Naive B cell (primary cell): ENCODE measurements at regions not wholly inside any gene's neighbourhood (a gene's known extent, or its start where the extent isn't known, plus 50 kb on each side); places are given as distances from the start of the nearest gene placed in this dataset.

Experiments
- ATAC-seq, 2 donors: fragments of 150-1000 bp; cut with Tn5 transposase; 2 replicates each; pipeline ENCODE4 v1.10.0; 2021; ENCODE audit warnings: low read depth in 2 of 2, mild to moderate bottlenecking in 2 of 2, moderate library complexity in 2 of 2
- DNase-seq: peaks from one replicate; pipeline ENCODE4 v3.0.0; 2022
- H3K27ac Mint-ChIP-seq, 6 donors: one replicate each; pipeline ENCODE4 v1.8.0; 2020 to 2022; ENCODE audit warnings: mild to moderate bottlenecking in 6 of 6, mixed read lengths in 6 of 6, moderate library complexity in 5 of 6, inconsistent platforms in 2 of 6
- H3K27me3 Mint-ChIP-seq, 3 donors: one replicate each; pipeline ENCODE4 v1.8.0; 2021 to 2022; ENCODE audit warnings: mixed read lengths in 3 of 3, mild to moderate bottlenecking in 1 of 3
- H3K36me3 Mint-ChIP-seq, 2 donors: one replicate each; pipeline ENCODE4 v1.8.0; 2020 to 2022; ENCODE audit warnings: mixed read lengths in 2 of 2, inconsistent platforms in 1 of 2, mild to moderate bottlenecking in 1 of 2
- H3K4me1 Mint-ChIP-seq, 3 donors: one replicate each; pipeline ENCODE4 v1.8.0; 2020 to 2022; ENCODE audit warnings: mixed read lengths in 3 of 3, inconsistent platforms in 1 of 3, mild to moderate bottlenecking in 1 of 3, moderate library complexity in 1 of 3
- H3K4me3 Mint-ChIP-seq, 8 donors: one replicate each; pipeline ENCODE4 v1.8.0; 2020 to 2022; ENCODE audit warnings: mild to moderate bottlenecking in 8 of 8, mixed read lengths in 8 of 8, moderate library complexity in 8 of 8, inconsistent platforms in 2 of 8
- H3K9me3 Mint-ChIP-seq, 7 donors: one replicate each; pipeline ENCODE4 v1.8.0; 2020 to 2022; ENCODE audit warnings: mixed read lengths in 7 of 7, mild to moderate bottlenecking in 5 of 7, inconsistent platforms in 2 of 7, moderate library complexity in 1 of 7

DNA sequence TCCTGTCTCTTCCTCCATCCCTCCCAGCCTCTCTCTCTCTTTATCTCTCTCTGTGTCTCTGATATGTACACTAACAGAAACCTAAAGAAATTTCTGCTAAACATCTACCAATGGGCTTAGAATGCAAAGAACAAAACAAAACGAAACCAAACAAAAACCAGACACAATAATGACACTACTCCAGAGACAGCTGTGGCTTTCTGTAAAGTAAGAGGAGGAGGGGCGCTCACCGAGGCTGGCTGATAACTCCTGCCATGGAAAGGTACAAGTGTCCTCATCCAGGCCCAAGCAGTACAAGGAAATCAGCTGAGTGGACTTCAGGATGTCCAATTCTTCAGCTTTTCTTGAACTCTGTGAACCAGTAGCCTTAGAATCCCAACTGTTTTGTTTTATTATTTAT, 70.4 kb upstream of the FZD8 start:
- ATAC-seq (no peak), DNase-seq (no peak)
- Mint-ChIP-seq H3K4me3 (no peak overlapping the region), H3K27me3 (peaks cover 8 to 18% (median 12%) of the 10 kb centered on the region in 3 donors), H3K4me1 (no peaks in the 10 kb centered on the region), H3K36me3 (peaks cover 0 to 7% of the 10 kb centered on the region in 2 donors), H3K27ac (no peak overlapping the region), H3K9me3 (peaks cover 2 to 20% (median 7%) of the 10 kb centered on the region in 7 donors)

- Mint-ChIP-seq H3K36me3 (peaks cover 0 to 7% of the 10 kb centered on the region in 2 donors), H3K27ac (no peak overlapping the region), H3K27me3 (peaks cover 8 to 18% (median 12%) of the 10 kb centered on the region in 3 donors), H3K4me1 (no peaks in the 10 kb centered on the region), H3K9me3 (peaks cover 2 to 23% (median 9%) of the 10 kb centered on the region in 7 donors), H3K4me3 (no peak overlapping the region)
- DNase-seq: no peak
- no peak for ATAC-seq
Observed at GRCh38 chr10:35711615-35712411, 69.7 kb upstream of the FZD8 start.

DNA sequence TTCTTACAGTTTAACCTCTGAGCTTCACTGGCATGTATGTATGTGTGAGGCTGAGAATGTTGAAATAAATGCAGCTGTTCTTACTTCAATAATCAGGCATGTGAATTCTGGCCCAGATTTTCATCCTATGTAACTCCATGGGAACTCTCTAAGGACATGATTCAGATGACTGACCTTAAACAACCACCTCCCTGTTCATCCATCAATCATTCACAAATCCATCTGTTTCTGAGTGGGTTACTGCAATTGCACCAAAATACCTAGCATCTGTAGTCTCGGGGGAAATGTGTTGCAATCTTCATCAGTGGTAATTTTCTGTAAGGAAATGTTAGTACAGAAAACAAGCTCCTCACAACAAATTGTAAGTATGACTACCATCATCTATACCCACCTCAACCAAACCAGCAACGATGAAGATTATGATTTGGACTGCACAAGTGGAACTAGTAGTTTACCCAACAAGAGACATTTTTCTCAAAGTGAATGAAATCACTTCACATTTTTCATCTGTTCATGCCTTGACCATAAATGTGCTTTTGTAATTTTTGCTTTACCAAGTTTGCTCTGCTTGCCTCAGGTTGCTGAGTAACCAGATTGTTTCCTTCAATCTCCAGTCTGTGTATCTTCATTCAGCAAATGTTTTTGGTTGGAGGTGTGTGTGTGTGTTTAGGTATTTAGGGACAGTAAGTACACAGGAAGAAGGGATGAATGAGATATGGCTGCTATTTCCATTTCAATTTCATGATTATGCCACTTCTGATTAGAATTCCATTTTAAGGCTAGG, 65.7 kb upstream of the FZD8 start:
- Mint-ChIP-seq H3K27me3 (peaks cover 8 to 18% (median 12%) of the 10 kb centered on the region in 3 donors), H3K9me3 (peaks cover 0 to 16% (median 7%) of the 10 kb centered on the region in 7 donors), H3K36me3 (peaks cover 0 to 7% of the 10 kb centered on the region in 2 donors), H3K4me3 (no peak overlapping the region), H3K4me1 (no peaks in the 10 kb centered on the region), H3K27ac (no peak overlapping the region)
- ATAC-seq: no peak
- no peak for DNase-seq

GRCh38 chr10:35706959-35707358, 64.9 kb upstream of the FZD8 start:
- DNase-seq (no peak), ATAC-seq (no peak)
- Mint-ChIP-seq H3K4me1 (no peaks in the 10 kb centered on the region), H3K9me3 (peaks cover 0 to 16% (median 7%) of the 10 kb centered on the region in 7 donors), H3K27ac (no peak overlapping the region), H3K27me3 (peaks cover 8 to 12% (median 11%) of the 10 kb centered on the region in 3 donors), H3K4me3 (no peak overlapping the region), H3K36me3 (peaks cover 0 to 7% of the 10 kb centered on the region in 2 donors)

DNA sequence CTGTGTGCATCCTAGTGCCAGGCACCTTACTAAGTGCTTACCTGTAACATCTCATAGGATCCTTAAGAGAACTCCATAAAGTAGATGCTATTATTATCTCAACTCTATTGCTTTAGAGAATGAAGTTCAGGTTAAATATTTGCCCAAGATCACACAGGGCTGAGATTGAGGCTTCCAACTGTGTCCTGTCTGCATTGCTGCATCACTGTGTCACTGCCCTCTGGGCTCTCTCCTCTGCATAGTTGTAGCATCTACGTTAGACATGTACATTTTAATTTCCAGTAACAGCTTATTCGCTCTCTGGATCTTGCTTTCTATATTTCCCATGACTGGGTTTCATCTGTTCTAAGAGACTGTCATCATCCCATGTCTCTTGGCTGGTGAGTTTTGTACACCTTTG, 63.6 kb upstream of the FZD8 start:
- H3K27me3 Mint-ChIP-seq: peaks cover 1 to 8% (median 6%) of the 10 kb centered on the region in 3 donors
- H3K9me3 Mint-ChIP-seq: peaks cover 4 to 16% (median 8%) of the 10 kb centered on the region in 7 donors
- H3K36me3 Mint-ChIP-seq: peaks cover 0 to 7% of the 10 kb centered on the region in 2 donors
- H3K27ac Mint-ChIP-seq: no peak overlapping the region
- H3K4me1 Mint-ChIP-seq: no peaks in the 10 kb centered on the region
- H3K4me3 Mint-ChIP-seq: no peak overlapping the region
- ATAC-seq (no peak), DNase-seq (no peak)

- no peak for ATAC-seq
- Mint-ChIP-seq H3K36me3 (peaks cover 0 to 7% of the 10 kb centered on the region in 2 donors), H3K9me3 (peaks cover 4 to 16% (median 8%) of the 10 kb centered on the region in 7 donors), H3K27ac (no peak overlapping the region), H3K27me3 (peaks cover 0 to 8% (median under 1%) of the 10 kb centered on the region in 3 donors), H3K4me3 (no peak overlapping the region), H3K4me1 (no peaks in the 10 kb centered on the region)
- no peak for DNase-seq
Observed at GRCh38 chr10:35705051-35705450, 63.0 kb upstream of the FZD8 start.

GRCh38 chr10:35704401-35704800, 62.3 kb upstream of the FZD8 start:
- Mint-ChIP-seq H3K27ac (no peak overlapping the region), H3K36me3 (peaks cover 0 to 7% of the 10 kb centered on the region in 2 donors), H3K4me1 (no peaks in the 10 kb centered on the region), H3K27me3 (peaks cover 0 to 8% (median 0%) of the 10 kb centered on the region in 3 donors), H3K4me3 (no peak overlapping the region), H3K9me3 (peaks cover 4 to 16% (median 8%) of the 10 kb centered on the region in 7 donors)
- ATAC-seq (no peak), DNase-seq (no peak)

DNA sequence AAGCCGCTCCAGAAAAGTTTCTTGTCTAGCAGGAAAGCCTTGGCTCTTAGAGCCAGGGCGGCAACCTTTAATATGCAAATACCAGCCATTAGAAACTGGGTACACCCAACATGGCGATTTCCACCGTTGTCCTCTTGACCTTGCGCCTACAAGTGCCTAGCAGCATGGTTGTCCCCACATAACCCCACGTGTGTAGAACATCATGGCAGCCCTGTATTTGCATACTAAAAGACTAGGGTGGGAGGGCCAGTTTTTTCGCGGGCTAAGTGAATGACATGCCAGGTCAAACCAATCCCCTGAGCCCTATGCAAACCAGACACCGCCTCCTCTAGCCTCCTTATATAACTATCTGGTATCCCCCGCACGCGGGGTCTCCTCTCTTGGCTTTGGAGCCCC, 58.4 kb upstream of the FZD8 start:
- Mint-ChIP-seq H3K4me1 (no peaks in the 10 kb centered on the region), H3K4me3 (peak overlapping the region in 1 of 8 donors; percentile 35), H3K27ac (no peak overlapping the region), H3K9me3 (peaks cover 0 to 6% (median 4%) of the 10 kb centered on the region in 7 donors), H3K27me3 (peaks cover 0 to 3% (median 0%) of the 10 kb centered on the region in 3 donors), H3K36me3 (no peaks in the 10 kb centered on the region)
- ATAC-seq (no peak), DNase-seq (no peak)

- Mint-ChIP-seq H3K4me3 (no peak overlapping the region), H3K27ac (no peak overlapping the region), H3K36me3 (no peaks in the 10 kb centered on the region), H3K4me1 (no peaks in the 10 kb centered on the region), H3K27me3 (peaks cover 0 to 3% (median 0%) of the 10 kb centered on the region in 3 donors), H3K9me3 (peaks cover 0 to 6% (median 4%) of the 10 kb centered on the region in 7 donors)
- no peak for DNase-seq
- ATAC-seq: no peak
Observed at GRCh38 chr10:35699848-35700486, 57.9 kb upstream of the FZD8 start.

GRCh38 chr10:35696392-35697287, 54.5 kb upstream of the FZD8 start:
- H3K9me3 Mint-ChIP-seq: peaks cover 0 to 6% (median 4%) of the 10 kb centered on the region in 7 donors
- no peak overlapping the region for H3K4me3 Mint-ChIP-seq
- no peak for DNase-seq
- no peak overlapping the region for H3K27ac Mint-ChIP-seq
- peaks cover 0 to 4% (median 3%) of the 10 kb centered on the region in 3 donors for H3K27me3 Mint-ChIP-seq
- H3K36me3 Mint-ChIP-seq: no peaks in the 10 kb centered on the region
- no peak for ATAC-seq
- H3K4me1 Mint-ChIP-seq: no peaks in the 10 kb centered on the region

- Mint-ChIP-seq H3K36me3 (no peaks in the 10 kb centered on the region), H3K9me3 (no peaks in the 10 kb centered on the region), H3K27me3 (peaks cover 0 to 7% (median 4%) of the 10 kb centered on the region in 3 donors), H3K27ac (no peak overlapping the region), H3K4me3 (no peak overlapping the region), H3K4me1 (no peaks in the 10 kb centered on the region)
- no peak for ATAC-seq
- no peak for DNase-seq
Observed at GRCh38 chr10:35693800-35694199, 51.7 kb upstream of the FZD8 start.
